ENCODE measurements at regions not wholly inside any gene's neighbourhood (a gene's known extent, or its start where the extent isn't known, plus 50 kb on each side); places are given as distances from the start of the nearest gene placed in this dataset.

GRCh38 chr2:150091846-150092245, 395.6 kb downstream of the RND3 start:
- H3K36me3 ChIP-seq (ENCODE audit: insufficient read depth, low read length), result no peaks in the 10 kb centered on the region
- H3K4me3 ChIP-seq (ENCODE audit: insufficient read depth, low read length), result no peak overlapping the region
- no peaks in the 10 kb centered on the region for H3K79me2 ChIP-seq (ENCODE audit: insufficient read depth, low read length)
- TF ChIP-seq, protein P1, sequence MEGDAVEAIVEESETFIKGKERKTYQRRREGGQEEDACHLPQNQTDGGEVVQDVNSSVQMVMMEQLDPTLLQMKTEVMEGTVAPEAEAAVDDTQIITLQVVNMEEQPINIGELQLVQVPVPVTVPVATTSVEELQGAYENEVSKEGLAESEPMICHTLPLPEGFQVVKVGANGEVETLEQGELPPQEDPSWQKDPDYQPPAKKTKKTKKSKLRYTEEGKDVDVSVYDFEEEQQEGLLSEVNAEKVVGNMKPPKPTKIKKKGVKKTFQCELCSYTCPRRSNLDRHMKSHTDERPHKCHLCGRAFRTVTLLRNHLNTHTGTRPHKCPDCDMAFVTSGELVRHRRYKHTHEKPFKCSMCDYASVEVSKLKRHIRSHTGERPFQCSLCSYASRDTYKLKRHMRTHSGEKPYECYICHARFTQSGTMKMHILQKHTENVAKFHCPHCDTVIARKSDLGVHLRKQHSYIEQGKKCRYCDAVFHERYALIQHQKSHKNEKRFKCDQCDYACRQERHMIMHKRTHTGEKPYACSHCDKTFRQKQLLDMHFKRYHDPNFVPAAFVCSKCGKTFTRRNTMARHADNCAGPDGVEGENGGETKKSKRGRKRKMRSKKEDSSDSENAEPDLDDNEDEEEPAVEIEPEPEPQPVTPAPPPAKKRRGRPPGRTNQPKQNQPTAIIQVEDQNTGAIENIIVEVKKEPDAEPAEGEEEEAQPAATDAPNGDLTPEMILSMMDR (IDR thresholded peaks at IDR 0.05; ENCODE audit: extremely low read depth, low read depth, low read length), result no peak
- H4K20me1 ChIP-seq (ENCODE audit: insufficient read depth, low read length), result no peaks in the 10 kb centered on the region
- H3K4me1 ChIP-seq (ENCODE audit: insufficient read depth, low read length), result no peaks in the 10 kb centered on the region
- DNase-seq (ENCODE audit: insufficient read length, low spot score, missing footprints), result no peak
- no peak overlapping the region for H2AFZ ChIP-seq (ENCODE audit: low read length)
- no peaks in the 10 kb centered on the region for H3K9me3 ChIP-seq (ENCODE audit: low read depth, low read length)
- H3K4me2 ChIP-seq (ENCODE audit: insufficient read depth, low read length), result no peak overlapping the region
- H3K27ac ChIP-seq (ENCODE audit: low read depth, low read length), result no peak overlapping the region
- H3K27me3 ChIP-seq (ENCODE audit: insufficient read depth, low read length), result no peaks in the 10 kb centered on the region

DNA sequence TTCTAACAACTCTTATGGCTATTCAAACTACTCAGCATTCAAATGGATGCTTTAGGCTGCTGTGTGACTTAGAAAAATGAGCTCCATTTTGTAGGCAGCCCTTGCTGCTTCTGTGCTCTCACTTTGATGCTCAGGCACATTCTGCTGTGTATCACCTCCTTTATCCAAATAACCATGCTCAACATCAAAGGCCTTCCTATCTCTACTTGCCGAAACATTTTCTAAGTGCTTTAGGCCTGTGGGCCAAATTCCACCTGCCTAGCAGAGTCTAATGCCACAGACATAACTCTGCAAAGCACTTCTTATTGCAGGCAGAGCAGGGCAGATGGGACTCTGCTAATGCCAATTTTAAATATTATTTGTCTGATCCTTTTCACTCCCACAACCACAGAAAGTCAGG, 397.4 kb downstream of the RND3 start:
- TF ChIP-seq, protein P1 (IDR thresholded peaks at IDR 0.05; ENCODE audit: extremely low read depth, low read depth, low read length), result no peak
- Histone ChIP-seq H3K36me3 (ENCODE audit: insufficient read depth, low read length) (no peaks in the 10 kb centered on the region), H3K79me2 (ENCODE audit: insufficient read depth, low read length) (no peaks in the 10 kb centered on the region), H3K4me3 (ENCODE audit: insufficient read depth, low read length) (no peak overlapping the region), H3K27ac (ENCODE audit: low read depth, low read length) (no peak overlapping the region), H2AFZ (ENCODE audit: low read length) (no peak overlapping the region), H3K9me3 (ENCODE audit: low read depth, low read length) (peaks cover 1% of the 10 kb centered on the region), H4K20me1 (ENCODE audit: insufficient read depth, low read length) (no peaks in the 10 kb centered on the region), H3K4me2 (ENCODE audit: insufficient read depth, low read length) (no peak overlapping the region), H3K4me1 (ENCODE audit: insufficient read depth, low read length) (no peaks in the 10 kb centered on the region), H3K27me3 (ENCODE audit: insufficient read depth, low read length) (no peaks in the 10 kb centered on the region)
- no peak for DNase-seq (ENCODE audit: insufficient read length, low spot score, missing footprints)

DNA sequence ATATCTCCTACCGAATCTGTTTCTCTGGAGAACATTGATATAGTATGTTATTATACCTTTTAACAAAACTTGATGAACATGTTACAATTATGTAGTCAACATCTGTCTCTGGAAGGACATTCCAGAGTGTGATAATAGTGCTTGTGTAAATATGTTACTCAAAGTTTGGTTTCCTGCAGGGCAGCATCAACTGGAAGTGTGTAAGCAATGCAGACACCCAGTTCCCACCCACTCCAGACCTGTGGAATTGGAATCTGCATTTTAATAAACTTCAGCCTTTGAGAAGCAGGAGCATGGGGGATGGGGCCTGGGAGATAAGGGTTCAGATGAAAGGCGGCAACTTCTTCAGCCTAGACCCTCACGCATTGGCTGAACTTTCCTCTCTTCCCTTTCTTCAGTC, 398.9 kb downstream of the RND3 start:
- DNase-seq (ENCODE audit: insufficient read length, low spot score, missing footprints), result no peak
- Histone ChIP-seq H3K79me2 (ENCODE audit: insufficient read depth, low read length) (no peaks in the 10 kb centered on the region), H3K27ac (ENCODE audit: low read depth, low read length) (no peak overlapping the region), H3K27me3 (ENCODE audit: insufficient read depth, low read length) (no peaks in the 10 kb centered on the region), H3K4me3 (ENCODE audit: insufficient read depth, low read length) (no peak overlapping the region), H2AFZ (ENCODE audit: low read length) (no peak overlapping the region), H3K9me3 (ENCODE audit: low read depth, low read length) (peaks cover 1% of the 10 kb centered on the region), H3K4me1 (ENCODE audit: insufficient read depth, low read length) (no peaks in the 10 kb centered on the region), H4K20me1 (ENCODE audit: insufficient read depth, low read length) (no peaks in the 10 kb centered on the region), H3K4me2 (ENCODE audit: insufficient read depth, low read length) (no peak overlapping the region), H3K36me3 (ENCODE audit: insufficient read depth, low read length) (no peaks in the 10 kb centered on the region)
- TF ChIP-seq, protein P1 (IDR thresholded peaks at IDR 0.05; ENCODE audit: extremely low read depth, low read depth, low read length), result no peak

DNA sequence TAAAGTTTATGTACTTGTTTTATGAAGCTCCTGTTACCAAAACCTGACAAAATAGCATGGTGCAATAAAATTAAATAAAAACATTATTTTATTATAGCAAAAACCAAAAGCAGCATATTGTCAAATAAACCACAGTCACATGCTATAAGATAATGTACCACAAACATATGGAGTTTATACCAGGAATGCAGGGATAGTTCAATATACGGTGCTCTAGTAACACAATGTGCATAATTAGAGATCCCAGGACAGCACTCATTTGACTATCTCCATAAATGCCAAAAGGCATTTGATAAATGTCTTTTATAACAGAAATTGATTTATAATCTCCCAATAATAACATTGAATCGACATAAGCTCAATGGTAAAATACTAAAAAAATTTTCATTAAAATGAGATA, 402.0 kb downstream of the RND3 start:
- H2AFZ ChIP-seq (ENCODE audit: low read length), result no peak overlapping the region
- peaks cover 2% of the 10 kb centered on the region for H3K4me1 ChIP-seq (ENCODE audit: insufficient read depth, low read length)
- TF ChIP-seq, protein P1 (IDR thresholded peaks at IDR 0.05; ENCODE audit: extremely low read depth, low read depth, low read length), result no peak
- no peaks in the 10 kb centered on the region for H4K20me1 ChIP-seq (ENCODE audit: insufficient read depth, low read length)
- no peaks in the 10 kb centered on the region for H3K36me3 ChIP-seq (ENCODE audit: insufficient read depth, low read length)
- H3K9me3 ChIP-seq (ENCODE audit: low read depth, low read length), result peaks cover 1% of the 10 kb centered on the region
- H3K4me2 ChIP-seq (ENCODE audit: insufficient read depth, low read length), result no peak overlapping the region
- H3K27ac ChIP-seq (ENCODE audit: low read depth, low read length), result no peak overlapping the region
- H3K4me3 ChIP-seq (ENCODE audit: insufficient read depth, low read length), result no peak overlapping the region
- no peaks in the 10 kb centered on the region for H3K27me3 ChIP-seq (ENCODE audit: insufficient read depth, low read length)
- no peak for DNase-seq (ENCODE audit: insufficient read length, low spot score, missing footprints)
- H3K79me2 ChIP-seq (ENCODE audit: insufficient read depth, low read length), result no peaks in the 10 kb centered on the region

Data from osteoblast (primary cell).